ENCODE measurements at regions not wholly inside any gene's neighbourhood (a gene's known extent, or its start where the extent isn't known, plus 50 kb on each side); places are given as distances from the start of the nearest gene placed in this dataset.

GRCh38 chr14:49396801-49397200, 189.4 kb downstream of the RPS29 start:
- no peak overlapping the region for H3K4me3 ChIP-seq (ENCODE audit: control insufficient read depth, low read depth, low read length)
- TF ChIP-seq, protein P1, sequence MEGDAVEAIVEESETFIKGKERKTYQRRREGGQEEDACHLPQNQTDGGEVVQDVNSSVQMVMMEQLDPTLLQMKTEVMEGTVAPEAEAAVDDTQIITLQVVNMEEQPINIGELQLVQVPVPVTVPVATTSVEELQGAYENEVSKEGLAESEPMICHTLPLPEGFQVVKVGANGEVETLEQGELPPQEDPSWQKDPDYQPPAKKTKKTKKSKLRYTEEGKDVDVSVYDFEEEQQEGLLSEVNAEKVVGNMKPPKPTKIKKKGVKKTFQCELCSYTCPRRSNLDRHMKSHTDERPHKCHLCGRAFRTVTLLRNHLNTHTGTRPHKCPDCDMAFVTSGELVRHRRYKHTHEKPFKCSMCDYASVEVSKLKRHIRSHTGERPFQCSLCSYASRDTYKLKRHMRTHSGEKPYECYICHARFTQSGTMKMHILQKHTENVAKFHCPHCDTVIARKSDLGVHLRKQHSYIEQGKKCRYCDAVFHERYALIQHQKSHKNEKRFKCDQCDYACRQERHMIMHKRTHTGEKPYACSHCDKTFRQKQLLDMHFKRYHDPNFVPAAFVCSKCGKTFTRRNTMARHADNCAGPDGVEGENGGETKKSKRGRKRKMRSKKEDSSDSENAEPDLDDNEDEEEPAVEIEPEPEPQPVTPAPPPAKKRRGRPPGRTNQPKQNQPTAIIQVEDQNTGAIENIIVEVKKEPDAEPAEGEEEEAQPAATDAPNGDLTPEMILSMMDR (conservative IDR thresholded peaks at IDR 0.05; ENCODE audit: control insufficient read depth, insufficient read depth, low read depth, low read length): no peak
- DNase-seq (ENCODE audit: low read depth): no peak

- no peak overlapping the region for H3K4me3 ChIP-seq (ENCODE audit: control insufficient read depth, low read depth, low read length)
- no peak for DNase-seq (ENCODE audit: low read depth)
- TF ChIP-seq, protein P1 (conservative IDR thresholded peaks at IDR 0.05; ENCODE audit: control insufficient read depth, insufficient read depth, low read depth, low read length): no peak
Observed at GRCh38 chr14:49381778-49382177, 204.4 kb downstream of the RPS29 start.

GRCh38 chr14:49367696-49368095, 218.5 kb downstream of the RPS29 start:
- TF ChIP-seq, protein P1 (conservative IDR thresholded peaks at IDR 0.05; ENCODE audit: control insufficient read depth, insufficient read depth, low read depth, low read length): no peak
- H3K4me3 ChIP-seq (ENCODE audit: control insufficient read depth, low read depth, low read length): no peak overlapping the region
- DNase-seq (ENCODE audit: low read depth): no peak

- no peak for DNase-seq (ENCODE audit: low read depth)
- H3K4me3 ChIP-seq (ENCODE audit: control insufficient read depth, low read depth, low read length): no peak overlapping the region
- TF ChIP-seq, protein P1 (conservative IDR thresholded peaks at IDR 0.05; ENCODE audit: control insufficient read depth, insufficient read depth, low read depth, low read length): no peak
Observed at GRCh38 chr14:49366416-49366815, 219.8 kb downstream of the RPS29 start.

DNA sequence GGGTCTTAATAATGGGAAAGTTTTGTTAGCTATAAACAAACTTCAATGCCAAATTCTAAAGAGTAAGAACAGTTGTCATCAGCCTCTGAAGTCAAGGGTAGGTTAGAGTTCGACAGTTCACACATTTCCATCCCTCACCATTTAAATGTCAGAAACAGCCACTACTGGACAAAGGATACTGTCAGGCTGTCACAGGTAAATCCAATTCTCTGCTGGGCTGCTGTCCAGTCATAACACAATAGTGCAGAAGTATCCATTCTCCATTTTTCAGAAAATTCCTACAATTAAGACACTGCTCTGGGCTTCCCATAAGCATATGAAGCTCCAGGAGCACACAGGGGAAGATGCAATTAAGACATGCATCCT, 221.4 kb downstream of the RPS29 start:
- no peak for DNase-seq (ENCODE audit: low read depth)
- TF ChIP-seq, protein P1 (conservative IDR thresholded peaks at IDR 0.05; ENCODE audit: control insufficient read depth, insufficient read depth, low read depth, low read length): no peak
- H3K4me3 ChIP-seq (ENCODE audit: control insufficient read depth, low read depth, low read length): no peak overlapping the region

GRCh38 chr14:49363821-49364751, 222.1 kb downstream of the RPS29 start:
- no peak overlapping the region for H3K4me3 ChIP-seq (ENCODE audit: control insufficient read depth, low read depth, low read length)
- no peak for DNase-seq (ENCODE audit: low read depth)
- TF ChIP-seq, protein P1 (conservative IDR thresholded peaks at IDR 0.05; ENCODE audit: control insufficient read depth, insufficient read depth, low read depth, low read length): no peak
